Stimulated activated CD8-positive, alpha-beta memory T cell treated with anti-CD3 and anti-CD28 coated beads, Interleukin-15, amount 100 ng/mL, for 24 hours (primary cell): ENCODE measurements at regions not wholly inside any gene's neighbourhood (a gene's known extent, or its start where the extent isn't known, plus 50 kb on each side); places are given as distances from the start of the nearest gene placed in this dataset.

ENCODE experiments used
- DNase-seq: peaks from one replicate; pipeline ENCODE4 v3.0.0-alpha.2; 2020; ENCODE audit warnings: low read depth

- DNase-seq = no peak
Measured at GRCh38 chr22:48881326-48881980, 946.2 kb downstream of the BRD1 start.

GRCh38 chr22:48880749-48881148, 946.9 kb downstream of the BRD1 start:
- DNase-seq = no peak

GRCh38 chr22:48876951-48877350, 950.7 kb downstream of the BRD1 start:
- no peak for DNase-seq

- DNase-seq = no peak
Measured at GRCh38 chr22:48874956-48875355, 952.7 kb downstream of the BRD1 start.

- DNase-seq = no peak
Measured at GRCh38 chr22:48873191-48873520, 954.5 kb downstream of the BRD1 start.

GRCh38 chr22:48872271-48873190, 955.1 kb downstream of the BRD1 start:
- DNase-seq = no peak

- DNase-seq = no peak
Measured at GRCh38 chr22:48871176-48871840, 956.4 kb downstream of the BRD1 start.

- DNase-seq = no peak
Measured at GRCh38 chr22:48870436-48870835, 957.2 kb downstream of the BRD1 start.

- DNase-seq = no peak
Measured at GRCh38 chr22:48869788-48870187, 957.9 kb downstream of the BRD1 start.

- no peak for DNase-seq
Measured at GRCh38 chr22:48869161-48869560, 958.5 kb downstream of the BRD1 start.

GRCh38 chr22:48868554-48868953, 959.1 kb downstream of the BRD1 start:
- no peak for DNase-seq

- no peak for DNase-seq
Measured at GRCh38 chr22:48867891-48868290, 959.8 kb downstream of the BRD1 start.

GRCh38 chr22:48866906-48867681, 960.6 kb downstream of the BRD1 start:
- DNase-seq = no peak

- no peak for DNase-seq
Measured at GRCh38 chr22:48864748-48865147, 962.9 kb downstream of the BRD1 start.

- no peak for DNase-seq
Measured at GRCh38 chr22:48863965-48864528, 963.6 kb downstream of the BRD1 start.

GRCh38 chr22:48860557-48860956, 967.1 kb downstream of the BRD1 start:
- no peak for DNase-seq

GRCh38 chr22:48858856-48859255, 968.8 kb downstream of the BRD1 start:
- no peak for DNase-seq

GRCh38 chr22:48858121-48858520, 969.6 kb downstream of the BRD1 start:
- no peak for DNase-seq

GRCh38 chr22:48857202-48857805, 970.4 kb downstream of the BRD1 start:
- DNase-seq = no peak

GRCh38 chr22:48856308-48856615, 971.4 kb downstream of the BRD1 start:
- no peak for DNase-seq

- no peak for DNase-seq
Measured at GRCh38 chr22:48855593-48856307, 971.9 kb downstream of the BRD1 start.
